ENCODE measurements at regions not wholly inside any gene's neighbourhood (a gene's known extent, or its start where the extent isn't known, plus 50 kb on each side); places are given as distances from the start of the nearest gene placed in this dataset.

GRCh38 chr20:23244916-23245552 lies 105.6 kb upstream of the NXT1 start:
- Histone ChIP-seq H3K27me3 (no peaks in the 10 kb centered on the region), H3K36me3 (no peaks in the 10 kb centered on the region), H3K27ac (no peak overlapping the region), H3K4me3 (no peak overlapping the region), H3K4me1 (no peaks in the 10 kb centered on the region), H3K9me3 (no peaks in the 10 kb centered on the region)
- intact Hi-C loops (cut with DNase I): no loop called here
- no peak for DNase-seq
- FAIRE-seq: no peak
- WGBS, 2 donors: 60 to 64% methylated on average over 13 of the region's 13 CpGs
- ATAC-seq: no peak
- TF ChIP-seq CTCF (IDR thresholded peaks at IDR 0.05): no peak

GRCh38 chr20:23244156-23244915 lies 106.3 kb upstream of the NXT1 start:
- FAIRE-seq (no peak), ATAC-seq (no peak), DNase-seq (no peak)
- Histone ChIP-seq H3K27me3 (no peaks in the 10 kb centered on the region), H3K27ac (no peak overlapping the region), H3K4me1 (no peaks in the 10 kb centered on the region), H3K4me3 (no peak overlapping the region), H3K36me3 (no peaks in the 10 kb centered on the region), H3K9me3 (no peaks in the 10 kb centered on the region)
- TF ChIP-seq CTCF (IDR thresholded peaks at IDR 0.05): no peak
- WGBS, 2 donors: 65 to 80% methylated on average over 27 of the region's 27 CpGs
- intact Hi-C loops (cut with DNase I): no loop called here

- no peak for ATAC-seq
- TF ChIP-seq CTCF (IDR thresholded peaks at IDR 0.05): no peak
- H3K27ac ChIP-seq: no peak overlapping the region
- no peaks in the 10 kb centered on the region for H3K27me3 ChIP-seq
- no peaks in the 10 kb centered on the region for H3K9me3 ChIP-seq
- DNase-seq: no peak
- no peak for FAIRE-seq
- H3K4me1 ChIP-seq: no peaks in the 10 kb centered on the region
- intact Hi-C loops (cut with DNase I): no loop called here
- WGBS, 2 donors: 69 to 78% methylated on average over 4 of the region's 4 CpGs
- no peak overlapping the region for H3K4me3 ChIP-seq
- H3K36me3 ChIP-seq: no peaks in the 10 kb centered on the region
Observed at GRCh38 chr20:23243791-23244155, 106.8 kb upstream of the NXT1 start.

- H3K4me1 ChIP-seq: no peaks in the 10 kb centered on the region
- peak in 1 of 4 donors; percentile 26 for ATAC-seq
- DNase-seq: no peak
- TF ChIP-seq CTCF (IDR thresholded peaks at IDR 0.05): no peak
- no peaks in the 10 kb centered on the region for H3K9me3 ChIP-seq
- WGBS, 2 donors: 23 to 28% methylated on average over 5 of the region's 5 CpGs
- no peaks in the 10 kb centered on the region for H3K27me3 ChIP-seq
- intact Hi-C loops (cut with DNase I): no loop called here
- no peak overlapping the region for H3K4me3 ChIP-seq
- H3K36me3 ChIP-seq: no peaks in the 10 kb centered on the region
- H3K27ac ChIP-seq: no peak overlapping the region
- FAIRE-seq: no peak
Observed at GRCh38 chr20:23242556-23243180, 107.9 kb upstream of the NXT1 start.

- DNase-seq: no peak
- WGBS, 2 donors: 40 to 48% methylated on average over 2 of the region's 2 CpGs
- FAIRE-seq: no peak
- H3K9me3 ChIP-seq: no peaks in the 10 kb centered on the region
- no peak overlapping the region for H3K27ac ChIP-seq
- H3K36me3 ChIP-seq: no peaks in the 10 kb centered on the region
- no peaks in the 10 kb centered on the region for H3K27me3 ChIP-seq
- intact Hi-C loops (cut with DNase I): no loop called here
- no peak overlapping the region for H3K4me3 ChIP-seq
- no peak for TF ChIP-seq CTCF (IDR thresholded peaks at IDR 0.05)
- ATAC-seq: no peak
- no peaks in the 10 kb centered on the region for H3K4me1 ChIP-seq
Observed at GRCh38 chr20:23242104-23242503, 108.5 kb upstream of the NXT1 start.

Measured in pancreas (tissue), 10 donors.